Hepatocyte (in vitro differentiated cells): ENCODE measurements at regions not wholly inside any gene's neighbourhood (a gene's known extent, or its start where the extent isn't known, plus 50 kb on each side); places are given as distances from the start of the nearest gene placed in this dataset.

ENCODE experiments used
- DNase-seq: peaks from one replicate; pipeline ENCODE4 v3.0.0-alpha.2; 2016; ENCODE audit warnings: low spot score
- H2AFZ ChIP-seq: fragments of 200-600 bp; sonication (generic); 2 replicates; pipeline ENCODE4 v1.6.0; 2016; ENCODE audit warnings: antibody characterized with exemption, mild to moderate bottlenecking
- H3K27ac ChIP-seq: fragments of 200-600 bp; sonication (generic); 2 replicates; pipeline ENCODE4 v1.5.1; 2016; ENCODE audit warnings: mild to moderate bottlenecking
- H3K27me3 ChIP-seq: fragments of 200-600 bp; sonication (generic); 2 replicates; pipeline ENCODE4 v1.6.1; 2016
- H3K36me3 ChIP-seq: fragments of 200-600 bp; sonication (generic); replicated peaks from 2 replicates; pipeline ENCODE4 v1.5.1; 2016; ENCODE audit warnings: low read depth; ENCODE audit not compliant: insufficient read depth
- H3K4me1 ChIP-seq: fragments of 200-600 bp; sonication (generic); 2 replicates; pipeline ENCODE4 v1.5.1; 2016; ENCODE audit warnings: mild to moderate bottlenecking, moderate library complexity; ENCODE audit not compliant: insufficient read depth
- H3K4me2 ChIP-seq: fragments of 200-600 bp; sonication (generic); 2 replicates; pipeline ENCODE4 v1.6.0; 2016
- H3K4me3 ChIP-seq: fragments of 200-600 bp; sonication (generic); 2 replicates; pipeline ENCODE4 v1.5.1; 2016; ENCODE audit warnings: mild to moderate bottlenecking
- H3K79me2 ChIP-seq: fragments of 200-600 bp; sonication (generic); 2 replicates; pipeline ENCODE4 v1.6.0; 2017; ENCODE audit warnings: mild to moderate bottlenecking
- H3K9me2 ChIP-seq: fragments of 200-600 bp; sonication (generic); replicated peaks from 2 replicates; pipeline ENCODE4 v1.6.0; 2017; ENCODE audit warnings: mild to moderate bottlenecking; ENCODE audit not compliant: insufficient read depth
- H3K9me3 ChIP-seq: fragments of 200-600 bp; sonication (generic); 2 replicates; pipeline ENCODE4 v1.5.1; 2016; ENCODE audit warnings: low read depth, mild to moderate bottlenecking
- H4K20me1 ChIP-seq: fragments of 200-600 bp; sonication (generic); 2 replicates; pipeline ENCODE4 v1.6.0; 2016; ENCODE audit warnings: mild to moderate bottlenecking; ENCODE audit not compliant: insufficient read depth, poor library complexity, severe bottlenecking
- EZH2 ChIP-seq: fragments of 200-600 bp; sonication (generic); IDR thresholded peaks from 2 replicates; pipeline ENCODE4 v1.6.1; 2016; ENCODE audit warnings: antibody characterized with exemption, mild to moderate bottlenecking, borderline replicate concordance
- EZH2phosphoT487 ChIP-seq: fragments of 200-600 bp; sonication (generic); IDR thresholded peaks from one replicate; pipeline ENCODE4 v1.6.1; 2018; ENCODE audit warnings: antibody characterized with exemption, mild to moderate bottlenecking, low read depth, moderate library complexity; ENCODE audit not compliant: unreplicated experiment, severe bottlenecking
- WGBS: methylation state at CpG from one replicate; pipeline ENCODE4 v1.1.6; 2016; ENCODE audit warnings: low lambda C conversion rate; ENCODE audit errors: missing lambda C conversion rate; 5-methylcytosine and 5-hydroxymethylcytosine counted together
- TF ChIP-seq, protein P1 (sequence below): fragments of 200-600 bp; sonication (generic); IDR thresholded peaks from 2 replicates; pipeline ENCODE4 v1.5.1; 2016; ENCODE audit warnings: antibody characterized with exemption, mild to moderate bottlenecking; ENCODE audit not compliant: poor library complexity

DNA sequence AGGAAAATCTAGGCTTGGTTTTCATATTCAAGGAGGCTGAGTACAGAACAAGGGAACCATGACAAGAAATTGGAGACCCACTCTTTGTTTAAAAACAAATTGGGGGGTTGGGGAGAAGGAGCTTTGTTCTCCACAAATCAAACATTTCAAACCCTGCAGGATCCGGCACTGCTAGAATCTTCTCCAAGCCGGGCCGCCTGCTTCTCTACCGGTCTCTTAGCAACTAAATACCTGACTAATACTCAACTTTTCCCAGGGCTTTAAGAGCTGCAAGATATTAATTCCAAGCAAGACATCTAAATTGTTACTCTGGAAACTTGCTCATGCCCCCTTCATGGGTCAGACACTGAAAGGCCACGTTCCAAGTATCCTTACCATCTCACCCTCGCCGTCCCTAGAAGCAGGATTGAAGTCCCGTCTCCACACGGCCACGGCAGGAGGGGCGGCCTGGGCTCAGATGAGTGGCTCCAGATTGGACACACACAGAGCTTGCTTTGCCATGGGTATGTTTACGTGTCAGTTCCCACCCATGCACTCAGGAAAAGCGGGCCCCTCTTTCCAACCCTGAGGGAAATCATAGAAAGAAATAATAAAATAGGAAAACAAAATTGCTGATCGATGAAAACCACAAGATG lies 126.4 kb upstream of the CDH4 start:
- H3K27me3 ChIP-seq = peaks cover 7% of the 10 kb centered on the region
- WGBS = 80% methylated on average over 14 of the region's 14 CpGs
- DNase-seq = no peak
- H3K79me2 ChIP-seq = no peaks in the 10 kb centered on the region
- no peaks in the 10 kb centered on the region for H3K36me3 ChIP-seq
- H3K4me2 ChIP-seq = no peak overlapping the region
- H3K9me3 ChIP-seq = no peaks in the 10 kb centered on the region
- no peak overlapping the region for H2AFZ ChIP-seq
- TF ChIP-seq, protein P1, sequence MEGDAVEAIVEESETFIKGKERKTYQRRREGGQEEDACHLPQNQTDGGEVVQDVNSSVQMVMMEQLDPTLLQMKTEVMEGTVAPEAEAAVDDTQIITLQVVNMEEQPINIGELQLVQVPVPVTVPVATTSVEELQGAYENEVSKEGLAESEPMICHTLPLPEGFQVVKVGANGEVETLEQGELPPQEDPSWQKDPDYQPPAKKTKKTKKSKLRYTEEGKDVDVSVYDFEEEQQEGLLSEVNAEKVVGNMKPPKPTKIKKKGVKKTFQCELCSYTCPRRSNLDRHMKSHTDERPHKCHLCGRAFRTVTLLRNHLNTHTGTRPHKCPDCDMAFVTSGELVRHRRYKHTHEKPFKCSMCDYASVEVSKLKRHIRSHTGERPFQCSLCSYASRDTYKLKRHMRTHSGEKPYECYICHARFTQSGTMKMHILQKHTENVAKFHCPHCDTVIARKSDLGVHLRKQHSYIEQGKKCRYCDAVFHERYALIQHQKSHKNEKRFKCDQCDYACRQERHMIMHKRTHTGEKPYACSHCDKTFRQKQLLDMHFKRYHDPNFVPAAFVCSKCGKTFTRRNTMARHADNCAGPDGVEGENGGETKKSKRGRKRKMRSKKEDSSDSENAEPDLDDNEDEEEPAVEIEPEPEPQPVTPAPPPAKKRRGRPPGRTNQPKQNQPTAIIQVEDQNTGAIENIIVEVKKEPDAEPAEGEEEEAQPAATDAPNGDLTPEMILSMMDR = no peak
- TF ChIP-seq EZH2phosphoT487 = no peak
- no peak for TF ChIP-seq EZH2
- H3K4me3 ChIP-seq = no peak overlapping the region
- no peaks in the 10 kb centered on the region for H4K20me1 ChIP-seq
- H3K4me1 ChIP-seq = no peaks in the 10 kb centered on the region
- H3K27ac ChIP-seq = no peak overlapping the region
- no peaks in the 10 kb centered on the region for H3K9me2 ChIP-seq

DNA sequence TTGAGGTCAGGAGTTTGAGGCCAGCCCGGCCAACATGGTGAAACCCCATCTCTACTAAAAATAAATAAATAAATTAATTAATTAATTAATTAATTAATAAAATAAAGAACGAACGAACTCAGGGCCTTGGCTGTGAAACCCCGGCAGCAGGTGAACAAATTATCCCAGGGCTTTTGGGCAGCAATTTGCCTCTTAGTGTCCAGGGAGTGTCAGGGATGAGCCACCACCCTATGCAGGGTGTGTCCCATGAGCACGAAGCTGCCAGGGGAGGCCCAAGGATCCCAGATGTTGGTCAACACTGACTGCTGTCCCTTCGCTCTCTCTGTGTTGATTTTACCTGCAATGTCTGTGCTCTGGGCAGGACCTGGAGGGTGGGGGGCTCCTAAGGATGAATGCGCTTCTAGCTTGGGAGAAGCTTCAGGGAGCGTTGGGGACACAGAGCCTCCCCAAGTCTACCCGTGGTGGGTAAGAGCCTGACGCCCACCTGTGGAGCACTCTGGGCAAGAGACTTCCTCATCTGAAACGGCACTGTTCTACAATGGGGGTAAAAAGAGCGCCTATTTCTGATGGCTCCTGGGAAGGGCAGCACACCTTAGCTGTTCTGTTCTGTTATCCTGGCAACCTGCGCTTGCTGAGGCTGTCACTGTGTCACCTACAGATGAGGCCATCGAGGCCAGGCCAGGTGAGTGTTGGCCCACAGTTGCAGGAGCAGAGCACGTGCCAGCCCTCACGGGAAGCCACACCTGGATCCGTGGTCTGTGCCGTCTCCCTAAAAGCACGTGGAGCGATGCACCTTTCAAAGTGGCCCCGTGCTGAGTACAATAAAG lies 125.5 kb upstream of the CDH4 start:
- H3K4me2 ChIP-seq = no peak overlapping the region
- no peak overlapping the region for H3K4me3 ChIP-seq
- DNase-seq = no peak
- H4K20me1 ChIP-seq = no peaks in the 10 kb centered on the region
- H3K27me3 ChIP-seq = peaks cover 7% of the 10 kb centered on the region
- TF ChIP-seq EZH2phosphoT487 (no peak), EZH2 (no peak)
- TF ChIP-seq, protein P1 = no peak
- H3K9me2 ChIP-seq = no peaks in the 10 kb centered on the region
- no peak overlapping the region for H2AFZ ChIP-seq
- H3K9me3 ChIP-seq = no peaks in the 10 kb centered on the region
- 91% methylated on average over 21 of the region's 21 CpGs for WGBS
- H3K36me3 ChIP-seq = no peaks in the 10 kb centered on the region
- H3K79me2 ChIP-seq = no peaks in the 10 kb centered on the region
- H3K27ac ChIP-seq = no peak overlapping the region
- H3K4me1 ChIP-seq = no peaks in the 10 kb centered on the region

DNA sequence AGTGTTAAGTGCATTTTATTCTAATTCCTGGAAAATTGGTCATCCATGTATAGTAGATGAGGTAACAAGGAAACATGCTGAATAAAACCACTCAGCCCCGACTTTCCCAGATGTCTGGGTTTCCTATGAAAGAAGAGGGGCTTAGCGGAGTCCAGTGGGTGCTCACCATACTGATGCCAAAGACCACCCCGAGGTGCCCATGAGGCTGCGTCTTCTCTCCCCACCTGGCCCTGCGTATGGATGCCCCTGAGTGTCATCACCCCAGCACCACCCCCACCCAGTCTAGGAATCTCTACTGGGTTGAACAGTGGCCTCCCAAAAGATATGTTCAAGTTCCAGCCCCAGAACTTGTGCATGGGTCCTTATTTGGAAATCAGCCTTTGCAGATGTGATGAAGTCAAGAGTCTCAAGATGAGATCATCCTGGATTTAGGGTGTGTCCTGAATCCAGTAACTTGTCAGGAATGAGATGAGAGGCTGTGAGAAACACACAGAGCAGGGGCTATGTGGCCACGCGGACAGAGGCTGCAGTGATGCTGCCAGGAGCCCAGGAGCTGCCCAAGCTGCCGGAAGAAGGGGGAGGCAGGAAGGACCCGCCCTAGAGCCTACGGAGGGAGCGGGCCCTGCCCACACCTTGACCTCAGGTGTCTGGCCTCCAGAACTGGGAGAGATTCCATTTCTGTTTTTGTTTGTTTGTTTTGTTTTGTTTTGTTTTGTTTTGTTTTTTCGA lies 124.6 kb upstream of the CDH4 start:
- Histone ChIP-seq H3K4me2 (no peak overlapping the region), H2AFZ (no peak overlapping the region), H4K20me1 (no peaks in the 10 kb centered on the region), H3K27ac (no peak overlapping the region), H3K4me1 (no peaks in the 10 kb centered on the region), H3K9me3 (no peaks in the 10 kb centered on the region), H3K79me2 (no peaks in the 10 kb centered on the region), H3K27me3 (peaks cover 7% of the 10 kb centered on the region), H3K36me3 (no peaks in the 10 kb centered on the region), H3K9me2 (no peaks in the 10 kb centered on the region), H3K4me3 (no peak overlapping the region)
- 85% methylated on average over 12 of the region's 12 CpGs for WGBS
- DNase-seq = no peak
- TF ChIP-seq, protein P1 = no peak
- TF ChIP-seq EZH2 (no peak), EZH2phosphoT487 (no peak)
